GM12878 (cell line): ENCODE measurements at regions not wholly inside any gene's neighbourhood (a gene's known extent, or its start where the extent isn't known, plus 50 kb on each side); places are given as distances from the start of the nearest gene placed in this dataset.

Experiments
- CBX3 ChIP-seq: fragments of 200-600 bp; sonication (generic); IDR thresholded peaks from 2 replicates; pipeline ENCODE4 v1.6.1; 2016; ENCODE audit warnings: low read depth, borderline replicate concordance
- CHD2 ChIP-seq: IDR thresholded peaks from 2 replicates; pipeline ENCODE4 v1.6.1; 2011; ENCODE audit warnings: low read depth, low read length, improper control_type of control experiment, borderline replicate concordance
- CTCF ChIP-seq, 3 experiments: IDR thresholded peaks in 2 of 3; conservative IDR thresholded peaks in 1 of 3; 2 replicates each; pipeline ENCODE4 v1.5.1; 2011; ENCODE audit warnings: low read depth in 3 of 3, low read length in 3 of 3, mild to moderate bottlenecking in 3 of 3, control low read depth in 2 of 3, moderate library complexity in 2 of 3, inconsistent platforms in 1 of 3, mixed read lengths in 1 of 3; ENCODE audit not compliant: control insufficient read depth in 2 of 3, insufficient read depth in 1 of 3; ENCODE audit errors: extremely low read depth in 1 of 3
- EED ChIP-seq: sonication (generic); IDR thresholded peaks from 2 replicates; pipeline ENCODE4 v1.6.1; 2016; ENCODE audit warnings: antibody characterized with exemption, low read depth
- EGR1 ChIP-seq, 2 experiments: IDR thresholded peaks; 1 replicate in 1 of 2; 2 replicates in 1 of 2; pipeline ENCODE4 v1.6.1; 2011 to 2012; ENCODE audit warnings: low read depth in 2 of 2, low read length in 2 of 2, borderline replicate concordance in 1 of 2, mild to moderate bottlenecking in 1 of 2, moderate library complexity in 1 of 2
- EP300 ChIP-seq, 2 experiments: fragments of 150-350 bp in 1 of 2; IDR thresholded peaks; 2 replicates each; pipeline ENCODE4 v1.6.1; 2011 to 2012; ENCODE audit warnings: low read depth in 2 of 2, low read length in 2 of 2, borderline replicate concordance in 1 of 2, improper control_type of control experiment in 1 of 2, inconsistent platforms in 1 of 2; ENCODE audit not compliant: control insufficient read depth in 1 of 2
- EZH2 ChIP-seq: IDR thresholded peaks from 2 replicates; pipeline ENCODE4 v1.6.1; 2012; ENCODE audit warnings: low read depth, mild to moderate bottlenecking, control low read depth, inconsistent platforms, low read length, borderline replicate concordance; ENCODE audit not compliant: control insufficient read depth
- NR2C2 ChIP-seq: IDR thresholded peaks from 2 replicates; pipeline ENCODE4 v1.6.1; 2011; ENCODE audit warnings: borderline replicate concordance, low read depth; ENCODE audit not compliant: control insufficient read depth, insufficient read length
- SP1 ChIP-seq: IDR thresholded peaks from one replicate; pipeline ENCODE4 v1.6.1; 2011; ENCODE audit warnings: low read depth, low read length
- SRF ChIP-seq, 2 experiments: IDR thresholded peaks; 2 replicates each; pipeline ENCODE4 v1.6.1; 2011; ENCODE audit warnings: low read depth in 2 of 2, low read length in 2 of 2, mild to moderate bottlenecking in 1 of 2, moderate library complexity in 1 of 2
- TF ChIP-seq, protein P1 (sequence below): fragments of 150-350 bp; IDR thresholded peaks from 2 replicates; pipeline ENCODE4 v1.6.1; 2016; ENCODE audit warnings: low read depth, low read length
- TF ChIP-seq, protein P2 (sequence below): fragments of 450-650 bp; formaldehyde crosslinking; IDR thresholded peaks from 2 replicates; pipeline ENCODE4 v1.5.0; 2022; ENCODE audit warnings: mild to moderate bottlenecking, missing genetic modification characterization

DNA sequence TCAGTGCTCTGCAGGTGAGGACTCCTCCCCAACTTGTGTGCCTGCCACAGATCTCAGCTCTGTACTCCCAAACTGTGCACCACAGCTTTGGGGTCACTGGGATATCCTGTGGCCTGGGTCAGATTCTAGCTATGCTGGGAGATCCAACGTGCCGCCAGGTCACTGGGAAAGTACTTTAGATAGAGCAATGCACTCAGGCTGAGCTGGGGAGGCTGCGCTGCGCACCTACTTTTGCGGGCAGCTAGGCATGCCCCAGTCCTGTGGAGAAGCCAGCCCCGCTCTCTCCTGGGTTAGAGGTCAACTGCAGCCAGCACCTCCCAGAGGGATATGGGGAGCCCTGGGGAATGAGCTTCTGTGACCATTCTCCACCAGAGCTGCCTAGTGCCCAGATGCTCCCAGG, 552.1 kb upstream of the CDH9 start:
- TF ChIP-seq EP300 (IDR thresholded peaks at IDR 0.05; ENCODE audit: borderline replicate concordance in 1 of 2, control insufficient read depth in 1 of 2, low read depth in 2 of 2, low read length in 2 of 2) (no peak), CTCF (IDR thresholded peaks at IDR 0.05 in 2 of 3, conservative IDR thresholded peaks at IDR 0.05 in 1 of 3; ENCODE audit: control insufficient read depth in 2 of 3, extremely low read depth in 1 of 3, insufficient read depth in 1 of 3, low read depth in 3 of 3, low read length in 3 of 3) (no peak), CHD2 (no peak), SP1 (no peak), NR2C2 (no peak), EGR1 (IDR thresholded peaks at IDR 0.05; ENCODE audit: borderline replicate concordance in 1 of 2, low read depth in 2 of 2, low read length in 2 of 2) (no peak), EZH2 (no peak), SRF (IDR thresholded peaks at IDR 0.05; ENCODE audit: low read depth in 2 of 2, low read length in 2 of 2) (no peak), CBX3 (no peak), EED (no peak)
- TF ChIP-seq, protein P1, sequence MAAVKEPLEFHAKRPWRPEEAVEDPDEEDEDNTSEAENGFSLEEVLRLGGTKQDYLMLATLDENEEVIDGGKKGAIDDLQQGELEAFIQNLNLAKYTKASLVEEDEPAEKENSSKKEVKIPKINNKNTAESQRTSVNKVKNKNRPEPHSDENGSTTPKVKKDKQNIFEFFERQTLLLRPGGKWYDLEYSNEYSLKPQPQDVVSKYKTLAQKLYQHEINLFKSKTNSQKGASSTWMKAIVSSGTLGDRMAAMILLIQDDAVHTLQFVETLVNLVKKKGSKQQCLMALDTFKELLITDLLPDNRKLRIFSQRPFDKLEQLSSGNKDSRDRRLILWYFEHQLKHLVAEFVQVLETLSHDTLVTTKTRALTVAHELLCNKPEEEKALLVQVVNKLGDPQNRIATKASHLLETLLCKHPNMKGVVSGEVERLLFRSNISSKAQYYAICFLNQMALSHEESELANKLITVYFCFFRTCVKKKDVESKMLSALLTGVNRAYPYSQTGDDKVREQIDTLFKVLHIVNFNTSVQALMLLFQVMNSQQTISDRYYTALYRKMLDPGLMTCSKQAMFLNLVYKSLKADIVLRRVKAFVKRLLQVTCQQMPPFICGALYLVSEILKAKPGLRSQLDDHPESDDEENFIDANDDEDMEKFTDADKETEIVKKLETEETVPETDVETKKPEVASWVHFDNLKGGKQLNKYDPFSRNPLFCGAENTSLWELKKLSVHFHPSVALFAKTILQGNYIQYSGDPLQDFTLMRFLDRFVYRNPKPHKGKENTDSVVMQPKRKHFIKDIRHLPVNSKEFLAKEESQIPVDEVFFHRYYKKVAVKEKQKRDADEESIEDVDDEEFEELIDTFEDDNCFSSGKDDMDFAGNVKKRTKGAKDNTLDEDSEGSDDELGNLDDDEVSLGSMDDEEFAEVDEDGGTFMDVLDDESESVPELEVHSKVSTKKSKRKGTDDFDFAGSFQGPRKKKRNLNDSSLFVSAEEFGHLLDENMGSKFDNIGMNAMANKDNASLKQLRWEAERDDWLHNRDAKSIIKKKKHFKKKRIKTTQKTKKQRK: no peak
- TF ChIP-seq, protein P2, sequence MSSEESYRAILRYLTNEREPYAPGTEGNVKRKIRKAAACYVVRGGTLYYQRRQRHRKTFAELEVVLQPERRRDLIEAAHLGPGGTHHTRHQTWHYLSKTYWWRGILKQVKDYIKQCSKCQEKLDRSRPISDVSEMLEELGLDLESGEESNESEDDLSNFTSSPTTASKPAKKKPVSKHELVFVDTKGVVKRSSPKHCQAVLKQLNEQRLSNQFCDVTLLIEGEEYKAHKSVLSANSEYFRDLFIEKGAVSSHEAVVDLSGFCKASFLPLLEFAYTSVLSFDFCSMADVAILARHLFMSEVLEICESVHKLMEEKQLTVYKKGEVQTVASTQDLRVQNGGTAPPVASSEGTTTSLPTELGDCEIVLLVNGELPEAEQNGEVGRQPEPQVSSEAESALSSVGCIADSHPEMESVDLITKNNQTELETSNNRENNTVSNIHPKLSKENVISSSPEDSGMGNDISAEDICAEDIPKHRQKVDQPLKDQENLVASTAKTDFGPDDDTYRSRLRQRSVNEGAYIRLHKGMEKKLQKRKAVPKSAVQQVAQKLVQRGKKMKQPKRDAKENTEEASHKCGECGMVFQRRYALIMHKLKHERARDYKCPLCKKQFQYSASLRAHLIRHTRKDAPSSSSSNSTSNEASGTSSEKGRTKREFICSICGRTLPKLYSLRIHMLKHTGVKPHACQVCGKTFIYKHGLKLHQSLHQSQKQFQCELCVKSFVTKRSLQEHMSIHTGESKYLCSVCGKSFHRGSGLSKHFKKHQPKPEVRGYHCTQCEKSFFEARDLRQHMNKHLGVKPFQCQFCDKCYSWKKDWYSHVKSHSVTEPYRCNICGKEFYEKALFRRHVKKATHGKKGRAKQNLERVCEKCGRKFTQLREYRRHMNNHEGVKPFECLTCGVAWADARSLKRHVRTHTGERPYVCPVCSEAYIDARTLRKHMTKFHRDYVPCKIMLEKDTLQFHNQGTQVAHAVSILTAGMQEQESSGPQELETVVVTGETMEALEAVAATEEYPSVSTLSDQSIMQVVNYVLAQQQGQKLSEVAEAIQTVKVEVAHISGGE (CRISPR knock-in tag): no peak
